ENCODE measurements at regions not wholly inside any gene's neighbourhood (a gene's known extent, or its start where the extent isn't known, plus 50 kb on each side); places are given as distances from the start of the nearest gene placed in this dataset.

DNA sequence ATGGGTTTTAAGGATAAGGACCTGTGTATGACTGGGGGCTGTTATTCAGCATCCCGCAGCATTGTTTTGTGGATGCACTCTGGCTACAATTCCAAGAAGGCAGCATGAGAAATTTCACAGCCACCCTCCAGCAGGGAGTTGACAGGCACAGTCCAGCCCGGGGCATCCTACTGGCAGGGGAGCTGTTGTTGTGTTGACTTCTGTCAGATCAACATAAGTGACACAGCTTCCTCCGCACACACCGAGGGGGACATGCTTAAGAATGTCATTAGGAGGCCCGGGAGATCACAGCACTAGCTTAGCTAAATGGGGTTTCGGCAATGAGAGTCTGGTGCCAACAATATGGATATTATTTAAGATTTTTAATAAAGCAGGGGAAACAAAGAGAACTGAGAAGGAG, 326.5 kb downstream of the ASMT start:
- DNase-seq (ENCODE audit: low read depth), result no peak
- TF ChIP-seq, protein P1, sequence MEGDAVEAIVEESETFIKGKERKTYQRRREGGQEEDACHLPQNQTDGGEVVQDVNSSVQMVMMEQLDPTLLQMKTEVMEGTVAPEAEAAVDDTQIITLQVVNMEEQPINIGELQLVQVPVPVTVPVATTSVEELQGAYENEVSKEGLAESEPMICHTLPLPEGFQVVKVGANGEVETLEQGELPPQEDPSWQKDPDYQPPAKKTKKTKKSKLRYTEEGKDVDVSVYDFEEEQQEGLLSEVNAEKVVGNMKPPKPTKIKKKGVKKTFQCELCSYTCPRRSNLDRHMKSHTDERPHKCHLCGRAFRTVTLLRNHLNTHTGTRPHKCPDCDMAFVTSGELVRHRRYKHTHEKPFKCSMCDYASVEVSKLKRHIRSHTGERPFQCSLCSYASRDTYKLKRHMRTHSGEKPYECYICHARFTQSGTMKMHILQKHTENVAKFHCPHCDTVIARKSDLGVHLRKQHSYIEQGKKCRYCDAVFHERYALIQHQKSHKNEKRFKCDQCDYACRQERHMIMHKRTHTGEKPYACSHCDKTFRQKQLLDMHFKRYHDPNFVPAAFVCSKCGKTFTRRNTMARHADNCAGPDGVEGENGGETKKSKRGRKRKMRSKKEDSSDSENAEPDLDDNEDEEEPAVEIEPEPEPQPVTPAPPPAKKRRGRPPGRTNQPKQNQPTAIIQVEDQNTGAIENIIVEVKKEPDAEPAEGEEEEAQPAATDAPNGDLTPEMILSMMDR (IDR thresholded peaks at IDR 0.05; ENCODE audit: control insufficient read depth, insufficient read depth, low read depth, low read length, missing control alignments), result no peak
- no peak overlapping the region for H3K4me3 ChIP-seq (ENCODE audit: control insufficient read depth, low read depth, low read length)

DNA sequence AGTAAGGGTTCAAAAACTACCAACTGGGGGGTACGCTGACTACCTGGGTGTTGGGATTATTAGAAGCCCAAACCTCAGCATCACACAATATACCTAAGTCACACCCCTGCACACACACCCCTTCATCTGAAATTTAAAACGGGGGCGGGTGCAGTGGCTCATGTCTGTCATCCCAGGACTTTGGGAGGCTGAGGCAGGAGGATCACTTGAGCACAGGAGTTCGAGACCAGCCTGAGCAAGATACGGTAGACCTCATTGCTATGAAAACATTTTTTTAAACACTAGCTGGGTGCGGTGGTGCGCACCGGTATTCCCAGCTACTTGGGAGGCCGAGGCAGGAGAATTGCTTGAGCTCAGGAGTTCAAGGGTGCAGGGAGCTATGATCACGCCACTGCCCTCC, 331.0 kb downstream of the ASMT start:
- TF ChIP-seq, protein P1 (IDR thresholded peaks at IDR 0.05; ENCODE audit: control insufficient read depth, insufficient read depth, low read depth, low read length, missing control alignments), result no peak
- no peak overlapping the region for H3K4me3 ChIP-seq (ENCODE audit: control insufficient read depth, low read depth, low read length)
- DNase-seq (ENCODE audit: low read depth), result no peak

DNA sequence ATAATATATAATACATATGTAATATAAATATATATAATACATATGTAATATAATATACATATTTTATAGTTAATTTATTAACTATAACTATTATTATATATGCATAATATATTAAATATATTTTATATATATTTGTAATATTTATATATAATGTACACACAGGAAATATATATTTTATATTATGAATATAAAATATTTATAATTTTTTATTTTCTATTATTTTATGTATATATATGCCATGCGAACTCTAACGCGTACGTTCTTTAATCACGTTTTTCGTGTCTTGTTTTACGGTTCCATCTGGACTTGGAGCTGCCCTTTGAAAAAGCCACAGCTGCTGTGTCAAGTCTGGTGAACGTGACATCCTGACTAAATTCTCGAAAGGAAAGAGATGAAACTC, 332.1 kb downstream of the ASMT start:
- no peak for DNase-seq (ENCODE audit: low read depth)
- TF ChIP-seq, protein P1 (IDR thresholded peaks at IDR 0.05; ENCODE audit: control insufficient read depth, insufficient read depth, low read depth, low read length, missing control alignments), result no peak
- H3K4me3 ChIP-seq (ENCODE audit: control insufficient read depth, low read depth, low read length), result no peak overlapping the region
